HG02943 (cell line): ENCODE measurements at regions not wholly inside any gene's neighbourhood (a gene's known extent, or its start where the extent isn't known, plus 50 kb on each side); places are given as distances from the start of the nearest gene placed in this dataset.

Source experiments
- ATAC-seq: cut with Tn5 transposase; IDR thresholded peaks from one replicate; pipeline ENCODE4 v1.9.1; 2021; ENCODE audit warnings: mild to moderate bottlenecking, low read depth, moderate library complexity; ENCODE audit not compliant: unreplicated experiment

GRCh38 chr2:173629076-173629475 is 274.4 kb downstream of the CDCA7 start:
- ATAC-seq = no peak

DNA sequence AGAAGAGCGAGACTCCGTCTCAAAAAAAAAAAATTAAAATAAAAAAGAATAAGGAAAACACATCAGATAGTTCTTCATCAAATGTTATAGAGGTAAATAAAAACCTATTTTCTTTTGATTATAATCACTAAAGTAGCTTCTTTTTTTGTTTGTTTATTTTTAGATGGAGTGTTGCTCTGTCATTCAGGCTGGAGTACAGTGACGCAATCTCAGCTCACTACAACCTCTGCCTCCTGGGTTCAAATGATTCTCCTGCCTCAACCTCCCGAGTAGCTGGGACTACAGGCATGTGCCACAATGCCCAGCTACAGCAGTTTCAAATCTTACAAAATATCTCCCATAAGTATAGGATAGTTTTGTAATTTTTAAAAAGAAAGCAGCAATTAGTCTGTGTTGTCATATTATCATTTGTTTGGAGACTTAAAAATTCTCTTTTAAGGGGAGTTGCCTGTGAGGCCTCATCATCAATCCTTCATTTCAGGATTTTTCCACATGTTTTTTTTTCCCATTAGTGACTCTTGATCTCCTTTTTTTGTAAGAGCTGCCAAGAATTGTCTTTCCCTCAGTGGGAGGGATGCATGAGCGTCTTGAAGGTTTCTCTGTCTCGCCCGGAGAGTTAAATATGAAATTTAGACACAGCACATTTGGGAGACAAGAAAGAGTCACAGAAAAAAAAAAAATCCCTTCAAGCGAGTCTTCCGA is 275.9 kb downstream of the CDCA7 start:
- ATAC-seq = no peak

DNA sequence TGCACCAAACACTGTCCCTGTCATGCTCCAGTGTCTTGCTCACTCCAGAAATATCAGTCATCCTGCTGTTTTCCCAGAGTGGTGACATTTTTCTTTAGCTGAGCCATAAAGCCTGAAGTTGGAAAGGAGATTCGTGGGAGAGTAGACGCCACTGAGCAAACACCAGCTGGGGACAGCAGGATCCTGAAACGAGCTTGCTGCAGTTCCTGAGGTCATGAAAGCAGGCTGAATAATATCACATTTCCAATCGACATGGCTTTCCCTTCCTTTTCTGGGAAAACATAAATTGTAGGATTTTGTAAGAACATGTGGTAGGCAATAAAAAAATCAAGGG is 276.4 kb downstream of the CDCA7 start:
- no peak for ATAC-seq

- ATAC-seq = no peak
These were observed 289.5 kb downstream of the CDCA7 start for GRCh38 chr2:173644146-173644545.

GRCh38 chr2:173647681-173648311 is 293.1 kb downstream of the CDCA7 start:
- no peak for ATAC-seq

DNA sequence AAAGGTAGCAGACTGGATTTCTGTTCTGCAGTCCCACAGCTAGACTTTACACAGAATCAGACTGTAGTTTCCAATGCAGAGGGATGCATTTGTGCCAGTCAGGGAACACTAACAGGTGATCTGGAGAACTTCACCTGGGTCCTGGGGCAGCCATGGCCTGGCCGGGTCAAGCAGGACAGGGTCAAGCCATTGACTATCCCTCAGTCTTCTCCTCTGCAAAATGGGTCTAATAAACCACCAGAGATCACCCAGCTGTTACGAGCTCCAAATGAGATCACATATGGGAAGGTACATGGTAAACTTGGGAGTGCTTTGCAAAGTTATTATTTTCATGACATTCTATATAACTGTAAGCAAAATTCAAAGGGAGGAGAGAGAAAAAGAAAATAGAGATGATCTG is 294.1 kb downstream of the CDCA7 start:
- ATAC-seq = no peak

GRCh38 chr2:173649527-173650219 is 295.0 kb downstream of the CDCA7 start:
- no peak for ATAC-seq

DNA sequence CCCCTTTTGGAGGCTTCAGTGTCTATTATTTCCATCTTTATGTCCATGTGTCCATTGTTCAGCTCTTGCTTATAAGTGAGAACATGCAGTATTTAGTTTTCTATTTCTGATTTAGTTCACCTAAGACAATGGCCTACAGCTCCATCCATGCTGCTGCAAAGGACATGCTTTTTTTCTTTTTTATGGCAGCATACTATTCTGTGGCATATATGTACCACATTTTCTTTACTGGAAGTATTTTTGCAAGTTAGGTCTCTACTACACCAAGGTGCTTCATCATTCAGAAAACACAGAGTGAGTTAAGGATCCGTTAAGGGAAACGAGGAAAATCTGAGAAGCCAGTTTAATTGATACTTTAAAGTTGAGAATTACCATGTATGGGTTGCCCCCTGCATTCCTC is 297.2 kb downstream of the CDCA7 start:
- no peak for ATAC-seq

- no peak for ATAC-seq
These were observed 297.6 kb downstream of the CDCA7 start for GRCh38 chr2:173652311-173652710.

DNA sequence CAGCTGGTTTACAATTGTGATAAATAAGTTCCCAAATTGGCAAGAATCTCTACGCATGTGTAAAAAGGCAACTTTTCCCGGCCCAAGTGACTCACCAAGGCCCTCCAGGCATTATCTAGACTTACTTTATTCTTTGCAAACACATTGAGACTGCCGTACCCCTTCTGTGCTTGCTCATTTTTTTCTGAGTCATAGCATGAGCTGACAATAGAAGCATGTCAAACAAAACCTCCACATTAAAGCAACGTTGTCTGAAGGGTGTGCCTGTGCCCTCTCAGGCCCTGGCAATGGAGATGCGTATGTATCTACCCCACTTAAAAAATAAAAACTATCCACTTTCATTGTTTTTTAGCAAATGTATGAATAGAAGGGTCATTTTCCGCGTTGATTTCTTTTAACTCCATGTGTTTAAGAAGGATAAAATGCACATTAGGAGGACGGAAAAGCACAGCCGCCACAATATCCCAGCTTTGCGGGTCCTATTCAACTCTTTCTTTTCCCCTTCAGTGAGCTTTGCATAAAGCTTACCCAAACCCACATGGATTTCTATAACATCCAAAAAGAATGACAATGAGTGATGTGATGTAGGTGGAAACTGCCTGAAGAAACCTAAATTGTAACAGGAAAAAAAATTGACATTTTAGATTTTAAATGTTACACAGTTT is 298.2 kb downstream of the CDCA7 start:
- ATAC-seq = no peak

GRCh38 chr2:173653432-173653805 is 298.7 kb downstream of the CDCA7 start:
- no peak for ATAC-seq

GRCh38 chr2:173654161-173654895 is 299.7 kb downstream of the CDCA7 start:
- no peak for ATAC-seq

GRCh38 chr2:173654896-173655265 is 300.2 kb downstream of the CDCA7 start:
- no peak for ATAC-seq

DNA sequence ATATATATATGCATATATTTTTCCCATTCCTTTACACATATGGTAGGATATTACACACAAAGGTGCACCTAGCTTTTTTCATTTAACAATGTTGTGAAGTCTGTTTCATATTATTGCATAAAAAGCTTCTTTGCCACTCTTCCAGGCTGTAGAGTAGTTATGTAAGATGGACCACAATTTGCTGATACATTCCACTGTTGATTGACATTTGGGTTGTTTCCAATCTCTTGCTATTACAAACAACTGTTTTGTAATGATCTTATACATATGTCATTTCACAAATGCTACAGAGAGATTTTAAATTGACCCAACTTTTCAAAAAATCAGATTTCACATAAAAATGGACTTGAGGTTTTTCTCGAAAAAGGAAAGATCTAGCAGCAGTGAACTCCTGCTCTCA is 301.4 kb downstream of the CDCA7 start:
- ATAC-seq = no peak

GRCh38 chr2:173657996-173658717 is 303.5 kb downstream of the CDCA7 start:
- ATAC-seq = no peak

- ATAC-seq = no peak
These were observed 304.3 kb downstream of the CDCA7 start for GRCh38 chr2:173658946-173659371.

DNA sequence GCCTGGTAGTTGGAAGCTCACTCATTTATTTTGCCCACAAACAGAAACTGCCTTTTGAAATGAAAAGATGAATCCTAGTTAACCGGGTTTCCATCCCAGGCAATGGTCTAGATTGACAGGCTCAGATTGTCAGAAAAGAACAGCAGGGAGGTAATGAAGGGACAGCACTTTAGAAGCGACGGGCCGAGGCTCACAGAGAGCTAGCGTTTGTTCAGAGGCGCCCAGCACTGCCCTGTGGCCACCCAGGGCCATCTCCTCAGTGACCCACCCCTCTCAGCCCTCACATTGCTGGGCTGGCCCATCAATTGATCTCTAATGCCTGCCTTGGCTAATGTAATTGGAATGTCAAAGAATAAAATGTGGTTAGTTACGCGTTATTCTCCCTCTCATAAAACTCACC is 304.8 kb downstream of the CDCA7 start:
- no peak for ATAC-seq

GRCh38 chr2:173661586-173661985 is 303.6 kb downstream of the SP3 start:
- ATAC-seq = no peak

DNA sequence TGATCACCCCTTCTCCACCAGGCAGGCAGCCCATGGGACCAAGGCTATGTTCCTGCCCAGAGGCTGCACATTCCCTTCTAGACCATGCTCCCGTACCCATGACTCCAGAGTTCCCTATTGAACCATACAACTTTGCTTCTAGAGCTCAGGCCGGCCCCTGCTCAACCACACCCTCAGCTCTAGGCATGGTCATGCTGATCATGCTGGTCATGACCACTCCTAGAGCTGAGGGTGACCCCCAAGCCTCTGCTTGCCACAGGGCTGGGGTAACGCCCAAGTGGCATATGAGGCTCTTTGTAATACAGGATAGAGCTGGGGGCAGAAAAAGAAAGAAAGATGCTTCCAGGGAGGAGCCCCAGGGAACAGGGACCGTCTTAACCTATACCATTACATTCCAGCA is 301.8 kb downstream of the SP3 start:
- ATAC-seq = no peak

DNA sequence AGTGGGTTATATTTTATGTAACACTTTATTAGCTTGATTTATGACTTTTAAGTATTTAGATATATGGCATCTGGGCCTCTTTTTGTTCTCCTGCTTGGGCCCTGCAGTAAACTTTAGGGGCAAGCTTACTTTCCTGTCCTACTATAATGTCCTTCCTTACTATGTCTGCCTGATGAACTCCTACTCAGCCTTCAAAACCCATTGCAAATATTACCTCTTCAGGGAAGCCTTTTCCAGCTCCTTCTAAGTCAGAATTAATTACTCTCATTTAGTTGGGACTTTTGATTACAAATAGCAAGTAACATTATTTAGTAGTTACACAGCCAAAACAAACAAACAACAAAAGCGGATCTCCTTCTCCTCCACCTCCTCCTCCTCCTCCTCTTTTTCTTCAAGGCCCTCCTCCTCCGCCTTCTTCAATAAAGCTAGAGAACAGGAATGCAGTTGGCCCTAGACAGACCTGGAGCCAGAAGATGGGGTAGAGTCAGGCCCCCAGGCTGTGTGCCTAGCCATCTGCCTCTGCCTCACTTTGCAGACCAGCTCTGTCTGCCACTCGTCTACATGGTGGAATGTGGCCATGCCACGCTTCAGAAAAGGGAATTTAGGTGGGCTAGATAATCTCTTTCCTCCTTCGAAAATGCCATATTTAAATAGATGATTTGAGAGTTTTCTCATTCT is 301.2 kb downstream of the SP3 start:
- ATAC-seq = no peak
